Stimulated activated CD4-positive, alpha-beta T cell treated with anti-CD3 and anti-CD28 coated beads, Interleukin-12 subunit alpha, Interleukin-12 subunit beta, amount 100 ng/mL, for 24 hours (primary cell): ENCODE measurements at regions not wholly inside any gene's neighbourhood (a gene's known extent, or its start where the extent isn't known, plus 50 kb on each side); places are given as distances from the start of the nearest gene placed in this dataset.
"Not testable (repeated sequence)": the region's sequence is repeated elsewhere in the genome, so short reads cannot be mapped to it uniquely, and the experiment has no call there.

Experiments used
- DNase-seq, 2 experiments: peaks; one replicate each; pipeline ENCODE4 v3.0.0-alpha.2; 2020; ENCODE audit warnings: low read depth in 2 of 2

DNA sequence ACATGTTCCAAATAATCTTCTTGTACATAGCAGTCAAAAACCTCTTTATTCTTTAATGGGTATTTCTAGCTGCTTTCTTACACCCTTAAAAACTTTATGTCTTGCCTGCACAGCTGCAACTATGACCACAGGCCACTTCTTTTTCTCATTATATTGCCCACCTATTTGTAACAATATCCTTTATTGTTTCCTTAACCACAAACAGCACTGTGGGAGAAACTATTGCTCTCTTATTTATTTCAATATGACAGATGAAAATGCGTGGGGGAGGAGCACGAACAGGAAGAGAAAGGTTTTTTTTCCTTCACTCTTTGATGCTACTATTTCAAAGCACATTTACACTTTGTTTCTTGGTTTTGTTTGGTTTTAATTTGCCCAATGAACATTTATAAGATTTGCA is 253.5 kb downstream of the GJA1 start:
- DNase-seq, result no peak

DNA sequence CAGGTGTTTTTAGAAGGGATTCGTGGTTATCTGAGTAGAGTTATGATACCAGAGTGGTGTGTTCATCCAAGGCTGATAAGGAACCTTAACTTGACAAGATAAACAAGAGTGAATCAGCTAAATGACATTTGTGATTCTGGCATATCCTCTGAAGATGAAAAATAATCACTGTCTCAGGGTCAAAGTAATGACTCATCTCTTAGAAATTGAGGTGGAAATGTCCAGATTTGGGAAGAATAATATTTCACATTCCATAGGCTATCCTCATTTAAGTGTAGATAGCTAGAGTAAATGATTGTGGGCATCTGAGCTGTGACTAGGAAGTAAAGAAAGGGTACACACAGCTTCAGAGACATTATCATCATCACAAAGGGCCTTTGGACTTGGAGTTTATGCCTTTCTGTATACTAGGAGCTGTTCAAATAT is 255.7 kb downstream of the GJA1 start:
- DNase-seq, result no peak

DNA sequence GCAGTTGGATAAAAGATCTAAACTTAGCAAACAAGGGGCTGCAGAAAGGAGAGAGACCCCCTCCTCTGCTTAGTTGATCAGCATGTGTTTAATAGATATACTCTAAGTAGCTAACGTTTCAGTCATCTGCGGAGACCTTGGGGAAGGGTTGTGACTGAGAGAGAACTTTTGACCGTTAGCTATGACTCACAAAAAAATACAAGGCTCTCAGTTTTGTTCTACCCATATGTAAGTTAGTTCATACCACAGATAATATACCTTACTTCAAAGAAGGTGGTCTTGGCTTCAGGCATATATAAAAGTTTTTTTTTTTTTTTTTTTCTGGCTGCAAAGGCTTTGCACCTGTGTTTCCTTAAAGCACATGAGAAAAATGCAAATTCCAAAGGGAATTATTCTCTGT is 258.9 kb downstream of the GJA1 start:
- DNase-seq, result no peak

DNA sequence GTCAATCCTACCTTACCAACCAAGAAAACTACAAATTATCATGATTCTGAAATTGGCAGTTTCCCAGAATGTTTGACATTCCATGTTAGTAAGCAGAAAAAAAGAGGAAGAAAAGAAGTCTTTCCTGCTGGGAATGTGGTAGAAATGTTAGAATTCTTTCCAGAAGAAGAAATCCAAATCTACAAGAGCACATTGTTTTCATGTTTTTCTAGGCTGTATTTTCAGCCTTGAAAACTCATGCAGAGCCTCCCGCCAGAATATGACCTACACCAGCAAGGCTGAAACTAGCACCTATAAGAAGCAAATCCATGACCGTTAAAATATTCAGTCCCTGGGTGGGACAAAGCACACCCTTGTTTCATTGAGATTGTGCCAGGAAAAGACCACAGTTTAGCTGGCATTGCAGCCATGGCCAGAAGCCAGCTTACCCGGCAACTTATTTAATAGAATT is 259.4 kb downstream of the GJA1 start:
- no peak for DNase-seq

DNA sequence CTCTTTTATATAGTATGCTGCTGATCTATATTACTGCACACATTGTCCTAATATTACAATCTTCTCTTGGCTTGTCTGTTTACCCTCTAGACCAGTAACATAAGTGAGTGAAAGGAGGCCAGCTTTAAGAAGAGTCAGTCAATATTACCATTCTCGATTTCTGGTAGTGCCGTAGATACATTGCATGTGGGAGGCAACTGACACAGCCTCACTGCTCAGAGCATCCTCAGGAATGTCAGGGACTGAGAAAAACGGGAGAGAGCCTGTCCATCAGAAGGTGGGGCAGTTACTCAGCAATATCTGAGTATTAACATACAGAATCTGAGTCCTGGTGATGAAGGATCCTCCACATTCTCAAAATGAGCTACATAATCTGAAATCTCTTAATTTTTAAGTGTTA is 259.9 kb downstream of the GJA1 start:
- DNase-seq, result no peak

DNA sequence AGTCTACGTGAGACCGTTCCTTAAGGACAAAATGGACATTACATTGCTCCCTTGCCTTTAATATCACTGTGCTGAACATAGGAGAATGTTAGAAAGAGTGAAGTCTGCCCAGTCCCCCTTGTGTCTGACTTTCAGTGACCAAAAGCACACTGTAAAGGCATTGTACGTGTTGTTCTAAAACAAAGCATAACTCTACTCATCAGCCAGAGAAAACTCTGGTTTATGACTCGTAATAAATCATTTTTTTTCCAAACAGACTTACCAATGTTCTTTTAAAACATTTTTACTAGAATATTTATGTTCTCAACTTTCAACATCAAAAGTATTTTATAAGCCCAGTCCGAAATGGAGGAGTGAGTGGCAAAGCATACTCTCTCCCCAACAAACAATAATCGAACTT is 262.5 kb downstream of the GJA1 start:
- no peak for DNase-seq

DNA sequence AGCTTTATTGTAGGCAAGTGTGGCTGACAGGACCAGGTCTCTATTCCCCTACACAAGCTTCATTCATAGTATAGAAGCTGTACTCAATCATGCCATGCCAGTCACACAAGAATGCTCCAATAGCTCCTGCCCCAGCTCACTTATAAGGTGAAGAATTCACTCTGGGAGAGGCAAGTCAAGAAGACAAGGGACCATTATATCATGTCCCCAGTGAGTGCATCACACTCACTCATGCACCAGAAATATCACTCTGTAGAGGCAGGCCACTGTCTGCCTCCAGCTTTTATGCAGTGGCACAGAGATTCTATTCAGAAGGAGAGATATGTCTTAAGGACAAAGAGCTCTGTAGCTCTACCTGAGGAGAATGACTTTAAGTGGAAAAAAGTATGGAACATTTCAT is 263.2 kb downstream of the GJA1 start:
- no peak for DNase-seq

DNA sequence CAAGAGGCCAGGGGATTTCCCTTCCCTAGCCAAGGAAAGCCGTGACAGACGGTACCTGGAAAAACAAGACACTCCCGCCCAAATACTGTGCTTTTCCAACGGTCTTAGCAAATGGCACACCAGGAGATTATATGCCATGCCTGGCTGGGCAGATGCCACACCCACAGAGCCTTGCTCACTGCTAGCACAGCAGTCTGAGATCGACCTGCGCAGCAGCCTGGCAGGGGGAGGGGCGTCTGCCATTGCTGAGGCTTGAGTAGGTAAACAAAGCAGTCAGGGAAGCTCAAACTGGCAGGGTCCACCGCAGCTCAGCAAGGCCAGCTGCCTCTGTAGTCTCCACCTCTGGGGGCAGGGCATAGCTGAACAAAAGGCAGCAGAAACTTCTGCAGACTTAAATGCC is 267.7 kb downstream of the GJA1 start:
- DNase-seq, result not testable (repeated sequence)

DNA sequence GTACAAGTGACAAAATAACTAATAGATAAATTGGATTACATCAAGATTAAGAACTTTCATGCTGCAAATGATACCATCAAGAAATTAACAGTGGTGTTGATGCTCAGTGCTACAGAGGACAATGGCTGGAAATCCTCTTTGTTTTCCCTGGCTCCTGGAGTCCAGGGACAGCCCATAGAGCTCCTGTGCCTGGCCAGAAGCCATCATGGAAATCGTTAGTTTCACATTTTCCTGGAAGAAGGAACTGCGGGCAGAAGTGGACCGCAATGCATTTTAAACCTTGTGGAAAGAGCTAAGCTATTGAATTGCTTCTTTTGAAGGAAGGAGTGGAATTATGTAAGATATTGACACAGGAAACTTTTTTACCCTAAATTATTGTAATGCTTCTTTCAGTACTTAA is 276.0 kb downstream of the GJA1 start:
- DNase-seq, result no peak

DNA sequence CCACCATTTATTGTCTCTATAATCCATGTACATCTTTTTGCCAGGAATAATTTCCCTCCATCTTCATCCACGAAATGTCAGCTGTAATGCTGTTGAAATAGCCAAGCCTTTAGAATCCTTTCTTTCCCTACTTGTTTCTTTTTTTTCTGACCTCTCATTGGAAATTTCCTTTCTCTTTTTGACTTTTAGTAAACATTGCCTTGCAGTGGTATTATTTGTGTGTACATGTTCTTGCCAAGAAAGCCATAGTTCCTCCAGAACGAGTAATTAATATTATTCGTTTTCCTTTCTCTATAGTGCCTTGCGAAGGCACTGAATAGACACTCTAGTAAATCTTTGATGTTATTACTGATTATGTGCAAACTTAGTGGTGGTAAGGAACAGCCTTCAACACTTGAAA is 282.2 kb downstream of the GJA1 start:
- no peak for DNase-seq

DNA sequence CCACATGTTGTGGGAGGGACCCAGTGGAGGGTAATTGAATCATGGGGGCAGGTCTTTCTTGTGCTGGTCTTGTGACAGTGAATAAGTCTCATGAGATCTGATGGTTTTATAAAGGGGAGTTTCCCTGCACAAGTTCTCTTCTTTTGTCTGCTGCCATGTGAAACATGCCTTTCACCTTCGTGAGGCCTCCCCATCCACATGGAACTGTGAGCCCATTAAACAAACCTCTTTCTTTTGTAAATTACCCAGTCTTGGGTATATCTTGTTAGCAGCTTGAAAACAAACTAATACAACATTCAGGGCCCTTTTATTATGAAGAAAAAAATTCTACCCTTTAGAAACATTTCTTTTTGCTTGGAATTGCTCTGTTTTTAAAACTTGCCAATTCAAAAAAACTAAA is 285.4 kb downstream of the GJA1 start:
- DNase-seq, result not testable (repeated sequence)

DNA sequence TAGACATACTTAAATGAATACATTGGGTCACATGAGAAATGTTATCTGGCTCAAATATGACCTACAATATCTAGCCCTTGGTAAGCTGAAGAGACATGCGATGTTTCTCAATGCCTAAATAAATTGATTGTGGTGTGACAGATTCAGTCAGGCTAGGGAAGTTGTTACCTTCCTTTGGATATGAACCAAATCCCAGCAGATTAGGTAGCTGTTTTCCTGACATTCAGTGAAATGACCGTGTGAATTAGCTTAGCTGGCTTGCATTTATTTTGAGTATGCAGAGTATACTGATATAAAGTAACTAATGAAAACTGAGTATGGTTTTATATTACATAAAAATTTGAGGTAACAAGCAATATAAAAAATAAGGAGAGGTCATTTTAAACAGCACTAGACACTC is 288.2 kb downstream of the GJA1 start:
- DNase-seq, result no peak

DNA sequence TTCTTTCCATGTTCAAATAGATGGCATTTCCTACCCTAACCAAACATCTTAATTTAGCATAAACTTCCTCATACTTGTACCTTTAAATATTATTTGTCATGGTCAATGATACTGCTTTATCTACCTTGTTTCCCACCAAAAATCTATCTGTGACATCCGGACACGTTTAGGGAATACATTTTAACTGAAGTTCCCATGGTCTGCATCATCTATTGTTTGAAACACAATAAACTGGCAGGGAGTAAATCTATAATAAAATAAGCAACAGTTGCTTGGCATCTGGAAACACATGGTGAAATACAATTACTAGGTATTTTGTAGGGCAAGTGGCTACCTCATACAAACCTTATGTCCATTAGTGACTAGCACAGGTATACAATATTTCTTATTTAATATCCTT is 289.1 kb downstream of the GJA1 start:
- no peak for DNase-seq

DNA sequence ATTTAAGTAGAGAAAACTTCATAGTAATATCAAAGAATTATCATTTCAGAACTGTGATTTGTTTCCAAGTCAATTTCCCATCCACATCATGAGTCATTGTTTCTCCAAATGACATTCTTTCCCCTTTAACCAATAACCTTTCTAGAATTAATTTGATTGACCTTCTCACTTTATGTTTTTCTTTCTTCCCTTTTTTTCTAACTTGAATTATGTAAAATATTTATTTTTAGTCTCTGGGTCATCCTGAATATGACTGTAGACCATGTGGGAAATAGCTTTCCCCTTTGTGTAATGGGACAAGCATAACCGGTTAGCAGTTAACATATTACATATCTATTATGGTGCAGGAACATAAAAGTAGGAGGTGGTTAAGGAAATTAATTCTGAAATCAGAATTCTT is 291.1 kb downstream of the GJA1 start:
- no peak for DNase-seq

DNA sequence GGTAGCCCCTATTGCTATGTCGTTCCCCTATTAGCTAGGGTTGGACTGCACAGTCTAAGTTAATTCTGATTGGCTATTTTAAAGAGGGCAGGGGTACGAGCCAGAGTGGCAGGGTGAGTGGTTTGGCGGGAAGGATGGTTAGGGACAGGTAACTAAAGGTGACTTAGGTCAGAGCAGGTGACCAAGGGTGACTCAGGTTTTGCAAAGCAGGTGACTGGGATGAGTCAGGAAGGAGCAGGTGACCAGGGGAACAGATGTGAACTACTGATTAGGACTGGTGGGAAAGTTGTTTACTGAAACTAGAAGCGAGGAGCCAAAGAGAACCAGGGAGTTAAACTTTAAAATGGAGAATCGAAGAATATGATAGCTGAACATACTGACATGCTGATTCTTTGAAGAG is 295.2 kb downstream of the GJA1 start:
- DNase-seq, result no peak

DNA sequence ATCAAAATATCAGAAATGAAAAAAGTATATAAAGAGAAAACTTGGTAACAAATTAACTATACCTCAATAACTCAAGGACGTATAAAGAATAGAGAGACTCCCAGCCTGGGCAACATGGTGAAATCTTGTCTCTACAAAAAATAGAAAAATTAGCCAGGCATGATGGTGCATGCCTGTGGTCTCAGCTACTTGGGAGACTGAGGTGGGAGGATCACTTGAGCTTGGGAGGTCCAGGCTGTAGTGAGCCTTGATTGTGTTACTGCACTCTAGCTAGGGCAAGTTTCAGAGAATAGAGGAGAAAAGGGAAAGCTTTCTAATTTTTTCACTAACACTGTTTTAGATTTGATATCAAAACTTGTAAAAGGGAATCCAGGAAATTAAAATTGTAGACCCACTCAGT is 295.9 kb downstream of the GJA1 start:
- DNase-seq, result no peak

DNA sequence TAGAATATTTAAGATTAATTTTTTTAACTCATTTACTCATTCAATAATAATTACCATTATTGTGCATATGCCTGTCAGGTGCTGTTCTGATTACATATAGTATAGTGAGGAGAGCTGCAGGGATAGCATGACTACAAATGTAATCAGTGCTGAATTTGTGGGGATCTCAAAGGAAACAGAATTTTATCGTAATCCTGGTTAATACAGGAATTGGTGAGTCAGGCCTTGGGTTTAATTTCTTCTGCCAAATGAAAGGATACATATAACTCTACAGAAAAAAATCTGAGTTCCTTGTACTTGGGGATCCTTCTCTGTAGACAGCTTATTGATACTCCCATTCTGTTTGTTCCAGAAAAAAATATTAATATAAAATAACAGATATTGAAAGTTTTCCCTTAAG is 297.2 kb downstream of the GJA1 start:
- DNase-seq, result no peak

DNA sequence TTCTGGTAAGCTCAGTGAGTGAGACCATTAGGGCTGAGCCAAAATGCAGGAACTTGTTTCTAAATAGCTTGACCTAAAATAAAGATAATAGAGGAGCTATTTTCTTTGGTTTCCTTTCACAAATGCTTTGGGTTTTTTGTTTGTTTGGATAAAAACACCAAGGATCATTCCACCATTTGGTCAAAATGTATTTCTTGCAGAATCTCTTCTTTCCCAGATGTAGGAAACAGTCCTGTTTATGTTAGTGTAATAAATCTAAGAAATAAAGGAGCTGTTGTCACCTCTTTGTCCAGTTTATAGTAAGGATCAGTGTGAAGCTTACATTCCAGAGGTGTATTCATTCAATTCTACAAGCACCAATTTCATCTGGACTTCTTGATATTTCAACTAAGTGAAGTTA is 297.8 kb downstream of the GJA1 start:
- no peak for DNase-seq

DNA sequence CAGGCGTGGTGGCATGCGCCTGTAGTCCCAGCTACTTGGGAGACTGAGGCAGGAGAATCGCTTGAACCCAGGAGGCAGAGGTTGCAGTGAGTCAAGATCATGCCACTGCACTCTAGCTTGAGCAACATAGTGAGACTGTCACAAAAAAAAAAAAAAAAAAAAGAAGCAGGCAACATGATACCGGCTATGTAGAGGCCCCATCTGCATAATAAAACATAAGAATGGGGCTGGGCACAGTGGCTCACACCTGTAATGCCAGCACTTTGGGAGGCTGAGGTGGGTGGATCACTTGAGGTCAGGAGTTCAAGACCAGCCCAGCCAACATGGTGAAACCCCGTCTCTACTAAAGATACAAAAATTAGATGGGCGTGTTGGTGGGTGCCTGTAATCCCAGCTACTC is 304.7 kb downstream of the GJA1 start:
- not testable (repeated sequence) for DNase-seq

DNA sequence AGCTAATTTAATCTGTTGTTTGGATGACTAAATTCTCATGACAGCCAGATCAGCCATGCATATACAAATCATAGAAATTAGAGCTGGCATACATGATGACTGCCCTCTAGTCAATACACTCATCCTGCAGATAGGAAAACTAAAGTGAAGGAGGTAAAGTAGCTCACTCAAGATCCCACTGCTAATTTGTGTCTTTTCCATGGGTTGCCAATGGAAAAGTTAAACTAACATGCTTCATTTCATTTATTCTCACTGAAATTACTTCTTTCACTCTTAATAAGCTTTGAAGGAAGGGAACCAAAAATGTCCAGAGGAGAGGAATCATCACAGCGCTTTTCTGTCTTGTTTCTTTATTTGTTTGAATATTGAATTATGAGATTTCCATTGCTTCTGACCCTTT is 308.2 kb downstream of the GJA1 start:
- DNase-seq, result no peak

DNA sequence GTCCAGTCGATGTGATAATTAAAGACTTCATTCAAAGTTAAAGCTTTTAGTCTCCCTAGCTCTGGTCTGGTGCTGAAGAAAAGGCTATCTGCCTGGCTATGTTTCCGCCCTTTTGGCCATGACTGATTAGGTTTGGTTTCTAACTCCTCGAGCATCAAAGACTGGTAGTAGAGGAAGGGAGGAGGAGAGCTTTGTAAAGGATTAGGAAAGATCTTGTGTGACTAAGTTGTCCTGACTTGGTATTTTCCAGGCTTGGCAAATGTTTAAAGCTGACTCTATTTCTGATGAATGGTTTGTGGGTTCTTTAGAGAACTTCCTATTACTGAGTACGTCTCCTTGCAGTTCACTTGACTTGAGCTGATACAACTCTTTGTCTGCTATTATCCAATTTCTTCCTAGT is 312.9 kb downstream of the GJA1 start:
- DNase-seq, result no peak

DNA sequence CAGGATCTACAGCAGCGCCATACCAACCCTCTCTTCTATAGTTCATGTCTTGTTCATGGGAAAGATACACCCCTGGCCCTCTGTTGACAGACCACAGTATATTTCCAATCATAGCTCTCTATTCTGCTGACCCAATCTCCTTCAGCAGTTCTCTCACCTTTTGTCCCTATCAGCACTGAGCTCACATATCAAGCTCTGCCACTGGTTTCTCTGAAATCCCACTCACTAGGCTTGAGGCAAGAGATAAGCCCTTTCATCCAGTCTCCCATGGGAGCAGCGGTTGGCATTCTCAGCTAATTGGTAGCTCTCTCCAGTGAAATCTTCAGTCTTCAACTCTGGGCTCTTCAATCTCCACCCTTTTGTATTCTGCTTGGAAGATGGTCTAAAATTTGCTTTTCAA is 313.4 kb downstream of the GJA1 start:
- DNase-seq, result no peak

DNA sequence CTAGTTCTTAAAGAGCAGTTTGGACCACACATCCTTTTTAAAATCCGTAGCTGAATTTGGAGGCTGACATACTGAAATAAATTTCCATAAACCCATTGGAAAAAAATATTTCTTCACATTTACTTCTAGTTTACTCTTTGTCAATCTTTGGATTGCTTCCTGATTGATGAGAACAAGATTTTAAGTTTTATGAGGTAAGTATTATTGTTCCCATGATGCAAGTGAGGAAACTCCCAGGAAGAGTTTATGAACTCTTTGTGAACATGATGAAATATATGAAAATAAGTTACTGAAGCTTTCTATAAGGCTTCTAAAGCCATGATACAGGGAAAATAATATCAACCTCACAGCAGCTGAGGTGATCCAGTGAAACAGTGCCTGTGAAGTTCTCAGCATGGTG is 320.0 kb downstream of the GJA1 start:
- no peak for DNase-seq

DNA sequence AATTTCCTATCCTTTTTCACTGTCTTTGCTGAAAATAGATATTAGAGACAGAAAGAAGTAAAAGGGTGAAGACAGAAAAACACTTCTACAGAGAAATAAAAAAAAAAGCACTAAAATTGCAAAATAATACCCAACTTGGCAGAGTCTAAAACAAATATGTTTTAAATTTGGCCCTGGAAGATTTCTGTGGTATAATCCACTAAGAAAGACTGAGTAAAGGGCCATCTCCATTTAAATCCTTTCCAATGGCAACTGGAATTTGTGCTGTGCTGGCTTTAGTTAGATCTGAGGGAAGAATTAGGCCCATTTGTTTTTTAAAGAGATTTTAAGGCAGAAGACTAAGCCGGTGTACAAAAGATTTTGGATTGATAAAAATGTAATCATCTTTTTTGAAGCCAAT is 321.2 kb downstream of the GJA1 start:
- no peak for DNase-seq

DNA sequence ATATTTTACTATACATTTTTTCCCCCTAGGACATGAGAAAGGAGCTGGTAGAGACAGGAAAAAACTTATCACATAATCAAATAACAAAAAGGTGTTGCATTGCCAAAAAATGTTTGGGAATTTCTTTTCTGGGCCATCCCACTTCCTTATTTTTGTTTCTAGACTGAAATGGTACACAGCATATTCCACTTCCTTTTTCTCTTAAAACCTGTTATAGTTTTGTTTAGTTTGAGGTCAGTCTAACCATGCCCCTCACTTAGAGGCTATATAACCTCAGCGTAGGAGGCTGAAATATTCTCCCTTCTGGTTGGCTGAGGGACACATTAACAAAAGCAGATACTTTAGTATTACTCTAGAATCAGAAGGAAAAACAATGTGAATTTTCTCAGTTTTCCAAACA is 323.9 kb downstream of the GJA1 start:
- no peak for DNase-seq
